ENCODE measurements at regions not wholly inside any gene's neighbourhood (a gene's known extent, or its start where the extent isn't known, plus 50 kb on each side); places are given as distances from the start of the nearest gene placed in this dataset.

DNA sequence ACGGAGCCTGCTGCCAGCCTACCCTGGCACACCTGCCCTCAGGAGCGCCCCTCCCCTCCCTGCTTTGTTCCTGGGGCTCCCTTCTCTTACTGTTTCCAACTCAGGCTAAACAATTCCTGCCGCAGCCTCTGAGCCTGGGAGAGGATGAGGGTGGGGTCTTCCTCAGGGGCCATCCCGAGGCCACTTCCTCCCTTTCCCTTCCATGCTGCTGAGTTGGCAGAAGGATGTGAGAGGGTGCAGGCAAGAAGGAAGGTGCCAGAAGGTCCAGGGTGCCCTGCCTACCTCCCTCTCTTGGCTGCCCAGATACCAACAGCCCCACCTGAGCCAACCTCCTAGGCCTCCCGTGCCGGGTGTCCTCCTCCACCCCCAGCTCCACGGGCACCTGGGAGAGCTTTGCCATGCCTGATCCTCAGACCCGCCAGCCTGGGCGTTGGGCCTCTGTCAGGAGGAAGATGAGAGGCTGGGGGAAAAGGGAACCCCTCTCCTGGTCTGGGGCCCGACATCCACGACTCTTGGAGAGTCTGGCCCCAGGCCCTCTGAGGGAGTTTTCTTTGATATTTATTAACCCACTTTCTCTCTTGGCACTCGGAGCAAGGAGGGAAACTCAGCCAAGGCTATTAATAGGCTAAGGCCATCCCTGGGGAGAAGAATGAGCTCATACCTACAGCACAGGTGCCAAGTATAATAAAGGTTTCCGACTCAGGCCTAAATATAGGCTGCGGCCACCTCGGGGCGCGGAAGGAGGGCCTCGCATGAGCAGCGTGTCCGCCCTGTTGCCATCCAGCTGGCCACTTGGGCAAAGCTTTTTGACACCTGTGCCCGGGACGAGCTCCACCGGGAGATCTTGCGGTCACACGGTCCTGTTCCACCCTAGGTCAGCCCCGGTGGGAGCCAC is 232.0 kb downstream of the ENGASE start:
- TF ChIP-seq EZH2 (IDR thresholded peaks at IDR 0.05; ENCODE audit: insufficient read depth, poor library complexity, severe bottlenecking) (no peak), EZH2phosphoT487 (IDR thresholded peaks at IDR 0.05; ENCODE audit: insufficient read depth, low read depth) (no peak)

Data from GM23248 (cell line).